ENCODE measurements at regions not wholly inside any gene's neighbourhood (a gene's known extent, or its start where the extent isn't known, plus 50 kb on each side); places are given as distances from the start of the nearest gene placed in this dataset.

DNA sequence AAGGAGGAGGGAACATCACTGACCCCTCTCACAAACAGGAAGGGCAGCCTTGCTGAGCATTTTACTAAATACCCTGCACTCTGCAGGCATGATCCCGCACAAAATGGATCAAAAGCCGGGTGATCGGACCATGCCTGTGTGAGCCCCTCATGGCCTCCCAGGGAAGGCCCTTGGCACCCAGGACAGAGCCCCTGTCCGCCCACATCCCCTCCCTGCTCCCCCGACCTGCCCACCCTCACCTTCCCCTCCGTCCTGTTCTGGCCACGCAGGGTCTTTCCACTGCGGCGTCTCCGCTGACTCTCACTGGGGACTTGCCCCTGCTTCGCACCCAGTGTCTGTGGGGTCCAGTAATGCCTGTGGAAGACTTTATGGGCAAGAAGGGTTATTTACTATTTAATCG lies 105.0 kb downstream of the HMX1 start:
- H3K9me3 Mint-ChIP-seq, result peaks cover 3% of the 10 kb centered on the region
- H3K27ac Mint-ChIP-seq, result no peak overlapping the region
- ATAC-seq (no peak), DNase-seq (ENCODE audit: low spot score in 2 of 2) (no peak)
- no peaks in the 10 kb centered on the region for H3K4me1 Mint-ChIP-seq
- no peaks in the 10 kb centered on the region for H3K36me3 Mint-ChIP-seq
- H3K4me3 Mint-ChIP-seq, result no peak overlapping the region

DNA sequence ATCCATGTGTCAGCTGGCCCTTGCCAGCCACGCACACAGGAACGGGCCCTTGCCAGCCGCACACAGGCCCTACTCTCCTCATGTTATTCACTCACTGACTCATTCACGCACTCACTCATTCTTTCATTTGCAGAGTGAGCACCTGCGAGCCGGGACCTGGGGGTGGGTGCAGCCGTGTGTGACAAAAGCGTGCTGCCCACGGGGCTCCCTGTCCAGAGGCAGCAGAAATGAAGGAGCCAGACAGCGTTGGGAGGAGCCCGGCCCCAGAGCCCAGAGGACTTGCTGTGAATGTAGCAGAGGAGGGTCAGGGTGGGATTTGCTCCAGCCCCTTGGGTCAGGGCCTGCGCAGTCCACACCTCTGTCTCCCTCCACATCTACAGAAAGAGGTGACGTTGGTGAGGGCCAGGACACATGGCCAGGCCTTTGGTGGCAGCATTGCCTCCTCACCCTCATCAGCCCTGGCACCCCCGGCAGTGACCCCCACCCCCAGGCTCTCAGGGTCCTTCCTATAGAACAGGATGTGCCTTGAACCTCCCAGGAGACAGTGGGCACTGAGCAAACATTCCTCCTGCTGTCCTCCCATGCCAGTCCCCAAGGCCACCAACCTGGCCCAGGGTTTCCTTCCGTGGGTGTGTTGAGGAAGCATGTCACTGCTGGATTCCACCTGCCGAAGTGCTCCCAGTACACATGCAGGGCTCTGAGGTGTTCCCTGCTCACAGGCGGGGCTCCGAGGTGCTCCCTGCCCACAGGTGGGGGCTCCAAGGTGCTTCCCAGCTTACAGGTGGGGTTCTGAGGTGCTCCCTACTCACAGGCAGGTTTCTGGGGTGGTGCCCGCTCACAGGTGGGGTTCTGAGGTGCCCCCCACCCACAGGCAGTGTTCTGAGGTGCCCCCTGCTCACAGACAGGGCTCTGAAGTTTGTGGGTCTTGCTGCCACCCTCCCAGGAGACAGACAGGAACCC lies 105.7 kb downstream of the HMX1 start:
- no peak for DNase-seq (ENCODE audit: low spot score in 2 of 2)
- no peak for ATAC-seq
- Mint-ChIP-seq H3K36me3 (no peaks in the 10 kb centered on the region), H3K4me1 (no peaks in the 10 kb centered on the region), H3K27ac (no peak overlapping the region), H3K9me3 (peaks cover 3% of the 10 kb centered on the region), H3K4me3 (no peak overlapping the region)

DNA sequence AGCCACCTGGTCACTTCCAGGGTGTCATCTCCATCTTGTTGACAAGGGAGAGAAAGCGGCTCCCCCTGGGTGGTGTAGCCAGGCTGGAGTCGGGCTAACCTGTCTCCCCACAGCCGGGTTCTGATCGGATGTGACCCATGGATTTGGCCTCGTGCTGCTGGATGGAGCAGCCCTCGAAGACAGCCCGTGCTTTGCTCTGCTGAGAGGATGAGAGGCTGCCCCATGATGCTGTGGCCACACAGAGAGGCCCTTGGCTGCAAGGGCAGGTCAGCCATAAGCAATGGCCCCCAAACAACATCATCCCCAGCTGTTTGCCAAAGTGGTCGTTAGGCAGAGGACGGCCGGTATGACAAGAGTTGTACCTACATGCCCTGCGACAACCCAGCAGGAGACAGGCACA lies 106.6 kb downstream of the HMX1 start:
- Mint-ChIP-seq H3K27ac (no peak overlapping the region), H3K4me3 (no peak overlapping the region)
- ATAC-seq, result peak; percentile 3

DNA sequence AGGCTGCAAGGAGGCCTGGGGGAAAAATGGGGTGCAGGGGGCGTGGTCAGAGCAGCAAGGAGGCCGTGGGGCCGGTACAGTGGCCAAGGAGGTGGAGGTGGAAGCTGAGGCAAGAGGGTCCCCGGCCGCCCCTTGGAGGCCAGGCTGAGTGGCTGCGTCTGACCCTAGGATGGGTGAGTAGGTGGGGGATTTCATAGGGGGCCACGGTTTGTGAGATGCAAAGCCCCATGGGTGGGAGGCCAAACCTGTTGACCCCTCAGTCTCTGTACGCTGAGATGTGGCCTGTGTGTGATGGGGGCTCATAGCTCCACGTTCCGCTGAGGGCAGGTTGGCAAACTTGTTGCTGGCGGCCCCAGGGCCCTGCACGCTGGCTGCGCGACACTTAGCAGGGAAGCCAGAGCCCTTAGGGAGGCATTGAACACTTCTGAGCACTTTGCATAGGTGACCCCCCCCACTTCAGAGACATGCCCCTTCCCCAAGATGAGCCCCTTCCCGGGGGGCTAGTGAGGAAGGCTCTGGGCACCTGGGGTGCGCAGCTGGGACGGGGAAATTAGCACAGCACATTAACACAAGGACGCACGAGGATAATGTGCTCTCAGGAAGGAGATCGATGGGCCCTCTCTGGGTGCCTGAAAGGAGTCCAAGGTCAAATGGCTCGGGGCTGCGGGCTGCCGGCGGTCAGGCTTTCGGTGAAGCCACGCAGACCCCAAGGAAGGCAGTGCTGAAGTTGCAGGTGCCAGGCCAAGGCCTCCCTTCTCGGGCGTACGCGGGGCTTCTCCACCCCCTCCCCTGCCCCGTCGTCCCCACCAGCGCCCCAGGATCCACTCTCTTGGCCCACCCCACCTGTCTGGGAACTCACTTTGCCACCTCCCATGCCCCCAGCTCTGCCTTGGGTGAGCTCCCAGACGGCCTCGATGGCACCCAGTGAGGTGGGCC lies 107.4 kb downstream of the HMX1 start:
- no peak overlapping the region for H3K27ac Mint-ChIP-seq
- H3K36me3 Mint-ChIP-seq, result no peaks in the 10 kb centered on the region
- DNase-seq (ENCODE audit: low spot score in 2 of 2), result no peak
- H3K9me3 Mint-ChIP-seq, result peaks cover 3% of the 10 kb centered on the region
- no peak overlapping the region for H3K4me3 Mint-ChIP-seq
- no peak for ATAC-seq
- no peaks in the 10 kb centered on the region for H3K4me1 Mint-ChIP-seq

More for the DNA sequence above, 106.6 kb downstream of the HMX1 start:
- Mint-ChIP-seq H3K4me1 (no peaks in the 10 kb centered on the region), H3K9me3 (peaks cover 3% of the 10 kb centered on the region), H3K36me3 (no peaks in the 10 kb centered on the region)
- DNase-seq (ENCODE audit: low spot score in 2 of 2), result no peak

DNA sequence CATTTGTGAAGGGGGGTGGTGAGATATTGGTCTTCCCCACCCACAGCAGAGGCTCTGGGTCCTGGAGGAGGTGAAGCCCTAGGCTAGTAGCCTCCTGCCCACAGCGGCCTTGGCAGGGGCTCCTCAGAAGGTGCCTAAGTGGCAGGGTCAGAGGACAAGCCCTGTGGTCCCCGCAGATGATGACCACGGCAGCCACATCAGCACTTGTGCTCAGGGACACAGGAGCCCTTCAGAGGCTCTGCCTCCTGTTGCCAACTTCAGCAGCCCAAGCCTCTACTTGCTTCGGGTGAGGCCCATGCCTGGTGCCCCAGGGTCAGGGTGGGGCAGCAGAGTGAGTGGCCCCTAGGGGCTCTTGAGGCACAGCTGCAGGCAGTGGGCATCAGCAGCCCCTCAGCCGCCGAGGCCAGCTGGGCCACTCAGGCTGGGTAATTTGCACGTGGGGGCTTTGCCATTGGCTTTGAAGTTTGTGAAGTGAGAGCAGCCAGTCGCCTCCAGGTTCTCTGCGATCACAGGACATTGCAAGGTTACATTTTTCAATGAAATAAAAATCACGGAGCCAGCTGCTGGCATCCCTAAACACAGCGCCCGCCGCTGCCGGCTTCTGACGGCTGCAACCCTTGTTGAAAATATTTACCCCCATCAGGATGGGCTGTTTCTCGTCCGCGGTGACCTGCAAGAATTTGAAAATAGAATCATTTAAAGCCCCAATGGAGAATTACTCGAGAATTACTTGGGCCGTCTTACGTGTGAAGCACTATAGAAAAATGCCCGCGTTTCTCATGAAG lies 108.5 kb downstream of the HMX1 start:
- DNase-seq (ENCODE audit: low spot score in 2 of 2), result no peak
- no peaks in the 10 kb centered on the region for H3K4me1 Mint-ChIP-seq
- ATAC-seq, result no peak

DNA sequence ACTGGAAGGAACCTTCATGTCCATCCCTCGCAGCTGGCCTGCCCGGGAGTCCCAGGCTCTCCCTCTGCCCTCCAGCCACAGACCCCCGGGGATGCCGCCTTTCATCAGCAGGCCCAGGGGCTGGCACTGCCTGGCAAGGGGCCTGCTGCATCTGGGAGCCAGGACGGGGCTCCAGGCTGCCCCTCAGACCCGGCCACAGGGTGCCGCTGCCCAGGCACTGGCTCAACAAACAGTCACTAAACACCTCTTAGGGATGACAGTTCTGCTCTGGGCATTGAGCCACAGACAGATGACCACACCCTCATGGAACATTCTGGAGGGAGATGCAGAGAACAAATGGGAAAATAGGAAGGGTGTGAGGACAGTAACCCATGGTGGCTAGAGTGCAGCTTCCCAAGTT lies 109.3 kb downstream of the HMX1 start:
- H3K4me3 Mint-ChIP-seq, result no peak overlapping the region
- no peaks in the 10 kb centered on the region for H3K4me1 Mint-ChIP-seq
- ATAC-seq (no peak), DNase-seq (ENCODE audit: low spot score in 2 of 2) (no peak)
- no peak overlapping the region for H3K27ac Mint-ChIP-seq
- H3K36me3 Mint-ChIP-seq, result no peaks in the 10 kb centered on the region
- H3K9me3 Mint-ChIP-seq, result no peaks in the 10 kb centered on the region

More for the DNA sequence above, 108.5 kb downstream of the HMX1 start:
- Mint-ChIP-seq H3K9me3 (no peaks in the 10 kb centered on the region), H3K27ac (no peak overlapping the region), H3K4me3 (no peak overlapping the region), H3K36me3 (no peaks in the 10 kb centered on the region)

DNA sequence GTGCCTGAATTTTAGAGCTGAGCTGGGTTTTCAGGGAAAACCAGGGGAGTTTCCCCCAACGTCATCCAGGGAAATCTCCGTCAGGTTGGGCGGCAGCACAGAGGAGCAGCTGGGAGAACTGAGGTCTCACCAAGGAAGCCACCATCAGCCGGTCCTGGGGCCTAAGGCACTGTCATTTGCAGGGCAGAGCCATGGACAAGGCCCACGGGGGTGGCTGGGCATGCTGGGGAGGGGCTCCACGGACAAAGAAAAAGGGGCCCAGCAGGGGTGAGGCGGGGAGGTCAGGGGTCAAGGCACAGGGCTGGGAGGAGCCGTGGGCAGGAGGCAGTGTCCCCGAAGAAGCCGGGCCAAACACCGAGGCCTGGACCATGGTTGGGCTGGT lies 109.8 kb downstream of the HMX1 start:
- H3K4me3 Mint-ChIP-seq, result no peak overlapping the region
- no peak overlapping the region for H3K27ac Mint-ChIP-seq
- H3K9me3 Mint-ChIP-seq, result no peaks in the 10 kb centered on the region
- H3K36me3 Mint-ChIP-seq, result no peaks in the 10 kb centered on the region
- DNase-seq (ENCODE audit: low spot score in 2 of 2), result no peak
- H3K4me1 Mint-ChIP-seq, result no peaks in the 10 kb centered on the region
- ATAC-seq, result no peak

DNA sequence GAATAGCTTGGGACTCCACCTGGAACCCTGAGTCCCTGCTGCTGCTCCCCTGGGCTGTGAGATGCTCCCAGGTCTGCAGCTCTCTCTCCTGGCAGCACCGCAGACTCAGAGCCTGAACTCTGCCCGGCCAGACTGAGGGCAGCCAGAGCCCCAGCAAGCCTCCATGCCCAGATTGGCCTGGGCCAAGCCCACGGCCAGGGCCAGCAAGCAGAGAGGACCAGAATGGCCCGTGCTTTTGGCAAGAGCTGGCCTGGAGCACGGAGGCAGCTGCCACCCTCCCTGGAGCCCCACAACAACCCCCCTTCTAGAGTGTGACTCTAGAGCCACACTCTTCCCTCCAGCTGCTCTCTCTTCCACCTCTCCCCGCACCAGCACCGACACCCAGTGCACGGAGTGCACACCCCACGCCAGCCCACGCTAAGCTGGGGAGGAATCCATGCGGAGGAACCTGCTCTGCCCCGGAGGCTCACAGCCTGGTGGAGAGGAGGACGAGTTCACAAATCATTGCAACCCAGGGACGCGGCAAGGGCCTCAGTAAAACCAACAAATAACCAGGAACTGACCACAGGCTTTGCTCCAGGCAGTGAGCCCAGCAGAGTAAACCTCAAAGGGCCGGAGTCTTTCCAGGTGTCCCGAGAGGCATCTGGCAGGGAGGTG lies 110.3 kb downstream of the HMX1 start:
- no peaks in the 10 kb centered on the region for H3K4me1 Mint-ChIP-seq
- H3K36me3 Mint-ChIP-seq, result no peaks in the 10 kb centered on the region
- peak; percentile 20 for ATAC-seq
- no peaks in the 10 kb centered on the region for H3K9me3 Mint-ChIP-seq
- DNase-seq (ENCODE audit: low spot score in 2 of 2), result no peak
- H3K27ac Mint-ChIP-seq, result no peak overlapping the region
- H3K4me3 Mint-ChIP-seq, result no peak overlapping the region

DNA sequence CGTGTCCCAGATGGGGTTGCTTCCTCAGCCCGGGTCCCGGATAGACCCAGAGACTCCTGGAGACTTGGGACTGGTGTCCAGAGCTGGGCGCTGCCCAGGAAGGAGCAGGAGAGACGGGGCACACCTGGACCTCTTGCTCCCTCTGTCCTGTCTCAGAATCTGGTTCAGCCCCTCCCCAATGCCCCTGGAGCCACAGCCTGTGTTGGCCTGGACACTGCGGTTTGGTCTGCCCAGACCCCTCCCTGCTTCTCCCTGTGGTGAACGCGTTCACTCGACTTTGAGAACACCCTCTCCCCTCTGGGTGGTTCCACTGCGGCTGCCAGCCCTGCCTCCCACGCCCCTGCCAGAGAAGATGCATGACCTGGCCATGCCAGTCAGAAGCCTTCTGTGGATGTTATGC lies 111.1 kb downstream of the HMX1 start:
- DNase-seq (ENCODE audit: low spot score in 2 of 2) (no peak), ATAC-seq (no peak)
- no peak overlapping the region for H3K4me3 Mint-ChIP-seq
- no peaks in the 10 kb centered on the region for H3K36me3 Mint-ChIP-seq
- H3K9me3 Mint-ChIP-seq, result no peaks in the 10 kb centered on the region
- H3K4me1 Mint-ChIP-seq, result no peaks in the 10 kb centered on the region
- H3K27ac Mint-ChIP-seq, result no peak overlapping the region

DNA sequence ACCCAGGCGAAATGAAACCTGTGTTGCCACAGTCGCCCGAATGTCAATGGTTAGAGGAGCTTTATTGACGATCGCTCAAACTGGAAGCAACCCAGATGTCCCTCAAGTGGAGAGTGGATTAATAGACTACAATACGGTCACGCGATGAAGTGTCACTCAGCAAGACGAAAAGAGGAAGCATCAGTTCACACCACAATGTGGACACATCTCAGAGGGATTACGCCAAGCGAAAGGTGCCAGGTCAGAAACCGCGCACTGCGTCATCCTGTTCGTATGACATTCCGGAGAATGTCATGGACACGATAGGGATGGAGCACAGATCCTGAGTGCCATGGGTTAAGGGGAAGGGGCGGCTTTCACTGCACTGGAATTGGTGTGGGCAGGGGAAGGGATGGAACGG lies 111.7 kb downstream of the HMX1 start:
- no peaks in the 10 kb centered on the region for H3K9me3 Mint-ChIP-seq
- no peaks in the 10 kb centered on the region for H3K4me1 Mint-ChIP-seq
- DNase-seq (ENCODE audit: low spot score in 2 of 2) (no peak), ATAC-seq (no peak)
- H3K36me3 Mint-ChIP-seq, result no peaks in the 10 kb centered on the region
- no peak overlapping the region for H3K27ac Mint-ChIP-seq
- H3K4me3 Mint-ChIP-seq, result no peak overlapping the region

DNA sequence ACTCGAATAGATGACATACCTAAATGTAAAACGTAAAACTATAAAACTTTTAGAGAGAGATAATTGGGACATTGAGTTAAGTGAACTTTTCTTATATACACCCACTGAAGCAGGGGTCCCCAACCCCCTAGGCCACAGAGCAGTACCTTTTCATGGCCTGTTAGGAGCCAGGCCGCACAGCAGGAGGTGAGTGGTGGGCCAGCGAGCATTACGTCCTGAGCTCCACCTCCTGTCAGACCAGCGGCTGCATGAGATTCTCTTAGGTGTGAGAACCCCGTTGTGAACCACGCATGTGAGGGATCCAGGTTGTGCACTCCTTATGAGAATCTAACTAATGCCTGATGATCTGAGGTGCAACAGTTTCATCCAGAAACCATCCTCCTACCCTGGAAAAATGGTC lies 114.8 kb downstream of the HMX1 start:
- Mint-ChIP-seq H3K36me3 (no peaks in the 10 kb centered on the region), H3K27ac (no peak overlapping the region), H3K4me1 (no peaks in the 10 kb centered on the region), H3K9me3 (peaks cover 3% of the 10 kb centered on the region), H3K4me3 (no peak overlapping the region)
- DNase-seq (ENCODE audit: low spot score in 2 of 2) (no peak), ATAC-seq (no peak)

DNA sequence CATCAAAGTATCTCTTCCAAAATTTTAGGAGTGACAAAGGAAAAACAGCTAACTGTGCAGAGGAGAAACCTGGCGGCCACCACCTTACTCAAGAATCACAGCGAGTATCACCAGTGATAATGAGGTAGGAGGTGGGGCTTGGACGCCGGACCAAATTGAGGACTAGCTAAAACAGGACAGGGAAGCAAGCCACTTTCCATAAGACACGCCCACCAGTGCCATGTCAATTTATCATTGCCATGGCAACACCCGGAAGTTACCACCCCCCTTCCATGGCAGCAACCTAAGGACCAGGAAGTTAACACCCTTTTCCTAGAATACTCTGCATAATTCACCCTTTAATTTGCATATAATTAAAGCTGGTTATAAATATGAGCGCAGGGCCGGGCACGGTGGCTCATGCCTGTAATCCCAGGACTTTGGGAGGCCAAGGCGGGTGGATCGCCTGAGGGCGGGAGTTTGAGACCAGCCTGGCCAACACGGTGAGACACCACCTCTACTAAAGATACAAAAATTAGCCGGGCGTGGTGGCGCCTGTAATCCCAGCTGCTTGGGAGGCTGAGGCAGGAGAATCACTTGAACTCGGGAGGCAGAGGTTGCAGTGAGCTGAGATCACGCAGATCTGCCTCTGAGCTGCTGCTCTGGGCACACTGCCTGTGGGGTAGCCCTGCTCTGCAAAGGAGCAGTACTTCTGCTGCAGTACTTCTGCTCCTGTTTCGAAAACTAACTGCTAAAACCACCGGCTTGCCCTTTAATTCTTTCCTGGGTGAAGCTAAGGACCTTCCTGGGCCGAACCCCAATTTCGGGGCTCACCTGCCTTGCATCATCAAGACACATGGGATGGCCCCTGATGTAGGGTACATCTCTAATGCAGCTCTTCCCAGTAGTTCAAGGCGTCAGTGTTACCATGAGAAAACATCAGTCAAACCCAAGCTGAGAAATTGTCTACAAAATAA lies 116.7 kb downstream of the HMX1 start:
- H3K4me3 Mint-ChIP-seq, result no peak overlapping the region

DNA sequence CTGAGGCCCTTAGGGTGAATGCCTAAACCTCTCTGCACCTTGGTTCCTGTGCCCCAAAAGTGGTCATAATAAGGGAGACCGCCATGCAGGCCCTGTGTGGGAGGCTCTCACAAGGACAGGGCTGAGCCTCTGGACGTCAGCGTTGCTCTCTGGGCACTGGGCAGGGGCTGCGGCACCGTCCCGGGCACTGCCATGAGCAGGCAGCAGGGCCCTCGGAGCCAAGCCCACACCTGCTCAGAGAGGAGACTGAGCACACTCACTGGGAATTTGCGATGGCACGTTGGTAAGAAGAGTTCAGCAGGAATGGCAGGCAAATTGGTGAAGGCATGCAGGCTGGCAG lies 123.4 kb downstream of the HMX1 start:
- Mint-ChIP-seq H3K36me3 (no peaks in the 10 kb centered on the region), H3K27ac (no peak overlapping the region), H3K4me3 (no peak overlapping the region), H3K9me3 (peaks cover 6% of the 10 kb centered on the region), H3K4me1 (no peaks in the 10 kb centered on the region)
- DNase-seq (ENCODE audit: low spot score in 2 of 2) (no peak), ATAC-seq (no peak)

More for the DNA sequence above, 116.7 kb downstream of the HMX1 start:
- no peak overlapping the region for H3K27ac Mint-ChIP-seq
- peaks cover 3% of the 10 kb centered on the region for H3K9me3 Mint-ChIP-seq
- H3K36me3 Mint-ChIP-seq, result no peaks in the 10 kb centered on the region
- no peak for DNase-seq (ENCODE audit: low spot score in 2 of 2)
- no peak for ATAC-seq
- no peaks in the 10 kb centered on the region for H3K4me1 Mint-ChIP-seq
